Kidney epithelial cell (primary cell): ENCODE measurements at regions not wholly inside any gene's neighbourhood (a gene's known extent, or its start where the extent isn't known, plus 50 kb on each side); places are given as distances from the start of the nearest gene placed in this dataset.
"Not testable (repeated sequence)": the region's sequence is repeated elsewhere in the genome, so short reads cannot be mapped to it uniquely, and the experiment has no call there.

Experiments
- DNase-seq: peaks from one replicate; pipeline ENCODE4 v3.0.0-alpha.2; 2010; ENCODE audit warnings: low read depth
- H3K27me3 ChIP-seq: 2 replicates; pipeline ENCODE4 v1.6.0; 2011; ENCODE audit warnings: low read length; ENCODE audit not compliant: control insufficient read depth, insufficient read depth
- H3K36me3 ChIP-seq: 2 replicates; pipeline ENCODE4 v1.5.1; 2011; ENCODE audit warnings: low read length; ENCODE audit not compliant: control insufficient read depth, insufficient read depth
- H3K4me3 ChIP-seq: 2 replicates; pipeline ENCODE4 v1.5.1; 2011; ENCODE audit warnings: low read depth, mild to moderate bottlenecking, control low read depth, low read length
- TF ChIP-seq, protein P1 (sequence below): IDR thresholded peaks from 2 replicates; pipeline ENCODE4 v1.5.1; 2011; ENCODE audit warnings: mild to moderate bottlenecking, moderate library complexity, low read length, control low read depth, inconsistent platforms; ENCODE audit not compliant: insufficient read depth, poor library complexity, severe bottlenecking

DNA sequence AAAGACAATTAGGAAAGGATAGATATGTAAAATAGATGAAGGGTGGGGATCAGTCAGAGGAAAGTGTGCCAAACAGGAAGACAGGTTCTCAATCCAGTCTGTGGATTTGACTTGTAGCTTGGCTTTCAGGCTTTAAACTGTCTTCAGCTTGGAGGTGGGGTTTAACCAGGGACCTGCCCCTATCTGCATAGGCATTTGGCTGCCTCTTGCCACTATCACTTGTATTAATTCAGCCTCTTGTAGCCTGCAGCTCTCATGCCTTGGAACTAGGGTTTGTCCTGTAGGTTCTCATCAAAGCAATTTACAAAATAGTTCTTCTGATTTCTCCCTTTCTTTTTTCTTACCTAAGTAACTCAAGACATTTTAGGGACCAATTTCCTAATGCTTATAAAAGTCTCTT is 88.8 kb upstream of the PAXBP1 start:
- H3K27me3 ChIP-seq = no peaks in the 10 kb centered on the region
- H3K36me3 ChIP-seq = no peaks in the 10 kb centered on the region
- no peak for DNase-seq
- TF ChIP-seq, protein P1, sequence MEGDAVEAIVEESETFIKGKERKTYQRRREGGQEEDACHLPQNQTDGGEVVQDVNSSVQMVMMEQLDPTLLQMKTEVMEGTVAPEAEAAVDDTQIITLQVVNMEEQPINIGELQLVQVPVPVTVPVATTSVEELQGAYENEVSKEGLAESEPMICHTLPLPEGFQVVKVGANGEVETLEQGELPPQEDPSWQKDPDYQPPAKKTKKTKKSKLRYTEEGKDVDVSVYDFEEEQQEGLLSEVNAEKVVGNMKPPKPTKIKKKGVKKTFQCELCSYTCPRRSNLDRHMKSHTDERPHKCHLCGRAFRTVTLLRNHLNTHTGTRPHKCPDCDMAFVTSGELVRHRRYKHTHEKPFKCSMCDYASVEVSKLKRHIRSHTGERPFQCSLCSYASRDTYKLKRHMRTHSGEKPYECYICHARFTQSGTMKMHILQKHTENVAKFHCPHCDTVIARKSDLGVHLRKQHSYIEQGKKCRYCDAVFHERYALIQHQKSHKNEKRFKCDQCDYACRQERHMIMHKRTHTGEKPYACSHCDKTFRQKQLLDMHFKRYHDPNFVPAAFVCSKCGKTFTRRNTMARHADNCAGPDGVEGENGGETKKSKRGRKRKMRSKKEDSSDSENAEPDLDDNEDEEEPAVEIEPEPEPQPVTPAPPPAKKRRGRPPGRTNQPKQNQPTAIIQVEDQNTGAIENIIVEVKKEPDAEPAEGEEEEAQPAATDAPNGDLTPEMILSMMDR = no peak
- H3K4me3 ChIP-seq = no peak overlapping the region

DNA sequence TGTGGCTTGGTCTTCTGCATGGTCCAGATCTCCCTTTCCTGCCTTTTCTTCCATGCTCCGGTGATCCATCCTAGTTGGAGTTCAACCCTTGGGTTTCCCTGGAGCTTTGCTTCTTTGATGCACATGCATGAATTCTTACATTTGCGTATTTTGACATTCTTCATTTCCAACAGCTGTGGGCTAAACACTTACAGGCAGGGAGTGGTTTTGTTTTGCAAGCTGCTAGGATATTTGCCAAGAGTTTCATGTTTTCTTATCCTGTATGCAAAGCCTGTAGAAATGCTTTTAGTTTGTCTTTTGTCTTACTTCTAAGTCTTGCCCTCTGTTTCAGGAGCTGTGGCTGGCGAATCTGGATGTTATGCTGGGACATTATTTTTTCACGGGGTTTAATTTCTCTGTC is 90.3 kb upstream of the PAXBP1 start:
- H3K27me3 ChIP-seq = no peaks in the 10 kb centered on the region
- DNase-seq = no peak
- H3K4me3 ChIP-seq = no peak overlapping the region
- TF ChIP-seq, protein P1 = no peak
- H3K36me3 ChIP-seq = no peaks in the 10 kb centered on the region

DNA sequence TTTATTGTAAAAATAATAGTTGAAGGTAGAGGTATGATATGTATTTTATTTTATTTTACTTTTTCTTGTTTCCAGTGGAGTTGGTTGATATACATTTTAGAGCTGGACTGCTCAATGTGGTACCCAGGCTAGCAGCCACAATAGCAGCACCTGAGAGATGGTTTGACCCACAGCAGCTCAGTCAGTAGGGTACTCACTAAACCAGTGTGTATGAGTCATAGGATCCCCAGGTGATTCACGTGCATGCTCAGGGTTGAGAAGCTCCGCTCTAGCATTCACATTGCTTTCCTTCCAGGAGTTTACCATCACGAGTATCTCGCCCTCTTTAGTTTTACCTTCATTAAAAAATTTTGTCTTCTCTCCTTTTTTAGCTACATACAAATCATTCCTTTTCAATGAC is 96.0 kb upstream of the PAXBP1 start:
- no peak overlapping the region for H3K4me3 ChIP-seq
- TF ChIP-seq, protein P1 = no peak
- DNase-seq = no peak
- H3K36me3 ChIP-seq = no peaks in the 10 kb centered on the region
- H3K27me3 ChIP-seq = peaks cover 3% of the 10 kb centered on the region

DNA sequence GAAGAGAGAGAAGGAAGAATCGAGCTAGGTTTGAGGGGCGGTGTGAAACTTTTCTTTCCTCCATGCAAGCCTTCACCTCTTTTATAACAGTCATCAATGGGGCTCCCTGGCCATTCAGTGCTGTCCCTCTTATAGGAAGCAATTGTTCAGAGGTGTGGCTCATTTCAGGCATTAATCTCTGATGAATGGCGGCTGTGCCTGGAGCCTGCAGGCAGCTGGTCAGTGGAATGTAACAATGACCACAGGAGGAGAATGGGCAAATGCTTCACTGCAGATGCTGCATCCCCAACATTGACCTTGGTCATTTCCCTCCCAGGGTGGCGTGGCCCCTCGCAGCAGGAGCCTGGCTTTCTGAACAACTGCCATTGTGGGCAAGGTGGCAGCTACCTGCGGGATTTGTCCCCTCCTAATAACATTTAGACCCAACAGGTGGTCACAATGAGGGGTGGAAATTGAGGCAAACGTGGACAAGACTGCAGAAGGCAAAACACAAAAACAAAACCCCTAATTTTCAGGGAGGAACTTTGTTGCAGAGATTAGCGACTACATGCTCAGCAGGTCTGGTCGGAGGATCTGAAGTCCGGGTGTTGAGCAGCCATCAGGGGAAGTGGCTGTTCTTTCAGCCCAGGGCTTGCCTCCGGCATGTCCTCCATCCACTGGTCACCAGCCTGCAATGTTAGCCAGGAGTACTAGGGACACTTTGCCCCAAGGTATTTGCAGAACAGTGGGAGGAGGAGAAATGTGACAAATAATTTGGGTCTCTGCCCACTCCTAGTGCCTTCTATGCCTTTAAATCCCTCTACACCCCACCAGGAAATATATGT is 97.3 kb upstream of the PAXBP1 start:
- Histone ChIP-seq H3K4me3 (no peak overlapping the region), H3K36me3 (no peaks in the 10 kb centered on the region), H3K27me3 (peaks cover 3% of the 10 kb centered on the region)
- no peak for DNase-seq
- TF ChIP-seq, protein P1 = no peak

DNA sequence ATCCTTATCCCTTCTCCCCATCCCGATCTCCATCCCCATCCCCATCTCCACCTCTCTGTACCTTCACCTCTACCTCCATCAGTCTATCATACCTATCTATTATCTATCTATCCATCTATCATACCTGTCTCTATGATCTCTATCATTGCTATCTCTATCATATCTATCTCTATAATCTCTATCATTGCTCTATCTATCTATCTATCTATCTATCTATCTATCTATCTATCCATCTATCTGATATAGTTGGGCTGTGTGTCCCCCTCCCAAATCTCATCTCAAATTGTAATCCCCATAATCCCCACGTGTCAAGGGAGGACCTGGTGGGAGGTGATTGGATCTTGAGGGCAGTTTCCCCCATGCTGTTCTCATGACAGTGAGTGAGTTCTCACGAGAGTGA is 97.9 kb upstream of the PAXBP1 start:
- TF ChIP-seq, protein P1 = no peak
- H3K36me3 ChIP-seq = no peaks in the 10 kb centered on the region
- no peak overlapping the region for H3K4me3 ChIP-seq
- peaks cover 3% of the 10 kb centered on the region for H3K27me3 ChIP-seq
- DNase-seq = no peak

DNA sequence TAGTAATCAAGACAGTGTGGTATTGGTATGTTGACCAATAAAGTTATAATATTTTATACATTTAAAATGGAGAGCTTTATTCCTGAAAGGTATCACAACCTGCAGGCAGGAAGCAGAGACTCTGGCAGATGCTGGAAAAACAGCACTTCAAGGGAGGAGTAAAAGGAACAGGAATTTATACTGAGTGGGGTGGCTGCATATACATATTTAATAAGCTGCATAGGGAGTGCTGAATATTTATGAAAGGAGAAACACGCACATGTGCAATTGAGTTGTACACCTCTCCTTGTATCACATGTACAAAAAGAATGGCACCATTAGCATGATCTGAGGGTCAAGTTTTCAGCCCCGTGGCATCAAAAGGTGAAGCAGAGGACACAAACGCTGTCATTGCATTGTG is 104.9 kb upstream of the PAXBP1 start:
- no peaks in the 10 kb centered on the region for H3K36me3 ChIP-seq
- H3K4me3 ChIP-seq = no peak overlapping the region
- no peaks in the 10 kb centered on the region for H3K27me3 ChIP-seq
- DNase-seq = no peak
- TF ChIP-seq, protein P1 = no peak

DNA sequence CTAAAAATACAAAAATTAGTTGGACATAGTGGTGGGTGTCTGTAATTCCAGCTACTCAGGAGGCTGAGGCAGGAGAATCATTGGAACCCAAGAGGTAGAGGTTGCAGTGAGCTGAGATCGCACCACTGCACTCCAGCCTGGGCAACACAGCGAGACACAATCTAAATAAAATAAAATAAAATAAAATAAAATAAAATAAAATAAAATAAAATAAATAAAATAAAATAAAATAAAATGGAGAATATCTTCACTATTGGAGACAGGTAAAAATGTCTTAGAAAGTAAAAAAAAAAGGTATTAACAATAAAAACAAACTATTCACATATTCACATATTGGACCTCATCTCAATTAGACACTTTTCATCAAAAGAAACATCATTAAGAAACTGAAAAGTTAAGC is 106.3 kb upstream of the PAXBP1 start:
- not testable (repeated sequence) for H3K36me3 ChIP-seq, DNase-seq, H3K4me3 ChIP-seq, H3K27me3 ChIP-seq
